Stimulated activated memory B cell treated with anti-CD40 and anti-IgM and Interleukin-4, amounts not matched to agents 10 μg/mL and 1 μg/mL and 100 μg/mL, for 72 hours (primary cell): ENCODE measurements at regions not wholly inside any gene's neighbourhood (a gene's known extent, or its start where the extent isn't known, plus 50 kb on each side); places are given as distances from the start of the nearest gene placed in this dataset.

Source experiments
- ATAC-seq: fragments of 150-1000 bp; cut with Tn5 transposase; 2 replicates; pipeline ENCODE4 v1.10.0; 2021
- H3K27ac Mint-ChIP-seq: one replicate; pipeline ENCODE4 v1.8.0; 2022; ENCODE audit warnings: mild to moderate bottlenecking, mixed read lengths
- H3K27me3 Mint-ChIP-seq: one replicate; pipeline ENCODE4 v1.8.0; 2022; ENCODE audit warnings: mixed read lengths
- H3K36me3 Mint-ChIP-seq: one replicate; pipeline ENCODE4 v1.8.0; 2022; ENCODE audit warnings: mixed read lengths
- H3K4me1 Mint-ChIP-seq: one replicate; pipeline ENCODE4 v1.8.0; 2022; ENCODE audit warnings: mixed read lengths
- H3K4me3 Mint-ChIP-seq: one replicate; pipeline ENCODE4 v1.8.0; 2022; ENCODE audit warnings: mild to moderate bottlenecking, moderate library complexity, mixed read lengths
- H3K9me3 Mint-ChIP-seq: one replicate; pipeline ENCODE4 v1.8.0; 2022; ENCODE audit warnings: mixed read lengths

DNA sequence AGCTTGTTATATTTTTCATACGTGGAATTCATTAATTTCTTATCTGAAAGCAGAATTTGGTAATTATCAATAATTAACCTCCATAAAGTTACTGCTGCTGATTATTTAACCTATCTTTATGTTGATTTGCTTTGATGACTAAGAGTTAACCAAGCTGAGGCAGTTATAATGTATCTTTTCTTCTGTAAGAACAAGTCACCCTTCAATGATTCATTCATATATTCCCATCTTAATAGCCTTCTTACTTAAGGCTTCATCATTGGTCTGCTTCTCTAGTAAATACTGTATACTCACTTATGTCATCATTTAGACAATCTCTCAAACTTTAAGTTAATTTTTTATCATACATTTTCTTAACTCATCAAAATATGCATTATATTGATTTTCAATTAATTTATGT, 592.2 kb downstream of the ANXA1 start:
- Mint-ChIP-seq H3K4me1 (no peaks in the 10 kb centered on the region), H3K4me3 (no peak overlapping the region), H3K36me3 (no peaks in the 10 kb centered on the region), H3K27me3 (no peaks in the 10 kb centered on the region), H3K9me3 (peaks cover 6% of the 10 kb centered on the region), H3K27ac (no peak overlapping the region)
- no peak for ATAC-seq

GRCh38 chr9:73745598-73745997, 593.9 kb downstream of the ANXA1 start:
- no peak for ATAC-seq
- Mint-ChIP-seq H3K27ac (no peak overlapping the region), H3K4me1 (no peaks in the 10 kb centered on the region), H3K36me3 (no peaks in the 10 kb centered on the region), H3K9me3 (peaks cover 8% of the 10 kb centered on the region), H3K4me3 (no peak overlapping the region), H3K27me3 (no peaks in the 10 kb centered on the region)

DNA sequence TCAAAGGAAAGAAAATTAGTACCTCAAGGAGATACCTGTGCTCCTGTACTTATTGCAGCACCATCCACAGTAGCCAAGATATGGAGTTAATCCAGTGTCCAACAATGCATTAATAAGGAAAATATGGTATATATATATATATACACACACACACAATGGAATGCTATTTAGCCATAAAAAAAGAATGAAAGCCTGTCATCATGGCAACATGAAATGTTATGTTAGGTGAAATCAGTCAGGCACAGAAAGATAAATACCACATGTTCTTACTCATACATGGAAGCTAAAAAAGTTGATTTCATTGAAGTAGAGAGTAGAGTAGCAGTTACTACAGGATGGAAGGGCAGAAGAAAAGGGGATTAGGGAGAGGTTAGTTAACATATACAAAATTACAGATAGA, 601.5 kb downstream of the ANXA1 start:
- Mint-ChIP-seq H3K27me3 (no peaks in the 10 kb centered on the region), H3K9me3 (peaks cover 6% of the 10 kb centered on the region), H3K36me3 (no peaks in the 10 kb centered on the region), H3K27ac (no peak overlapping the region), H3K4me1 (no peaks in the 10 kb centered on the region), H3K4me3 (no peak overlapping the region)
- no peak for ATAC-seq

DNA sequence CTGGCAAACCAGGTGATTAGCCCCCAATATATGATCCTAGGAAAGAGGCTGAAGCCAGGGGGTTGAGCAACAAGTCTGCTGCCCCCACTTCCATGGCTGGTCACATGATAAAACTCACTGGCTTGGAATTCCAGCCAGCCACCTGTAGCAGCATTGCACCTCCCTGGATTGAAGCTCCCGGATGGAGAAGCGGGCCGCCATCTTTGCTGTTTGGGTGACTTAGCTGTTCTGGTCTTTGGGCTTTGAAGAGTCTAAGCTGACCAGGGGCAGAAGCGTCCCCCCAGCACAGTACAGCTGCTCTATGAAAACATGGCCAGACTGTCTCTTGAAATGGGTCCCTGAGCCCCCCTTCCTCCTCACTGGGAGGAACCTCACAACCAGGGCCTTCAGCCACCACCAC, 610.2 kb downstream of the ANXA1 start:
- no peaks in the 10 kb centered on the region for H3K27me3 Mint-ChIP-seq
- H3K27ac Mint-ChIP-seq, result no peak overlapping the region
- no peak overlapping the region for H3K4me3 Mint-ChIP-seq
- H3K9me3 Mint-ChIP-seq, result peaks cover 8% of the 10 kb centered on the region
- H3K36me3 Mint-ChIP-seq, result no peaks in the 10 kb centered on the region
- ATAC-seq, result no peak
- no peaks in the 10 kb centered on the region for H3K4me1 Mint-ChIP-seq

- ATAC-seq, result no peak
- H3K36me3 Mint-ChIP-seq, result no peaks in the 10 kb centered on the region
- no peaks in the 10 kb centered on the region for H3K4me1 Mint-ChIP-seq
- peaks cover 4% of the 10 kb centered on the region for H3K9me3 Mint-ChIP-seq
- no peaks in the 10 kb centered on the region for H3K27me3 Mint-ChIP-seq
- H3K27ac Mint-ChIP-seq, result no peak overlapping the region
- H3K4me3 Mint-ChIP-seq, result no peak overlapping the region
Observed at GRCh38 chr9:73773896-73774295, 622.2 kb downstream of the ANXA1 start.

- no peak for ATAC-seq
- Mint-ChIP-seq H3K36me3 (no peaks in the 10 kb centered on the region), H3K27ac (no peak overlapping the region), H3K9me3 (peaks cover 3% of the 10 kb centered on the region), H3K27me3 (no peaks in the 10 kb centered on the region), H3K4me1 (no peaks in the 10 kb centered on the region), H3K4me3 (no peak overlapping the region)
Observed at GRCh38 chr9:73775757-73776156, 624.1 kb downstream of the ANXA1 start.

DNA sequence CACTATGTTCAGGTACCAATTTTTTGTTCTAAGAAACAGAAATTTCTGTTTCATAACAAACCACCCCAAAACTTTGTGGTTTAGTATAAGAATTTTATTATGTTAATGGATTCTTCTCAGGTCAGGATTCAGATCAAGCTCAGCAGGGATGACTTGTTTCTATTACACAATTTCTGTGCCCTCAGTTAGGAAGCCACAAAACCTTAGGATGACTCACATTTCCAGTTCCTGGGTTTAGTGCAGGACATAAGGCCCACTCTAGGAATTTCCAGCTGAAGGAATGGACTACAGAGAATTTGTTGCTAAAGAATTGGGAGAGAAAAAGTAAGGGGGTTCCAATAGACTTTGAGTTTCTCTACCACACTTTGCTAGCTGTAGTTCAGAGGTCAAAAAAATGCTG, 629.3 kb downstream of the ANXA1 start:
- no peak for ATAC-seq
- peaks cover 7% of the 10 kb centered on the region for H3K9me3 Mint-ChIP-seq
- no peak overlapping the region for H3K4me3 Mint-ChIP-seq
- no peaks in the 10 kb centered on the region for H3K4me1 Mint-ChIP-seq
- H3K27ac Mint-ChIP-seq, result no peak overlapping the region
- H3K36me3 Mint-ChIP-seq, result no peaks in the 10 kb centered on the region
- no peaks in the 10 kb centered on the region for H3K27me3 Mint-ChIP-seq

DNA sequence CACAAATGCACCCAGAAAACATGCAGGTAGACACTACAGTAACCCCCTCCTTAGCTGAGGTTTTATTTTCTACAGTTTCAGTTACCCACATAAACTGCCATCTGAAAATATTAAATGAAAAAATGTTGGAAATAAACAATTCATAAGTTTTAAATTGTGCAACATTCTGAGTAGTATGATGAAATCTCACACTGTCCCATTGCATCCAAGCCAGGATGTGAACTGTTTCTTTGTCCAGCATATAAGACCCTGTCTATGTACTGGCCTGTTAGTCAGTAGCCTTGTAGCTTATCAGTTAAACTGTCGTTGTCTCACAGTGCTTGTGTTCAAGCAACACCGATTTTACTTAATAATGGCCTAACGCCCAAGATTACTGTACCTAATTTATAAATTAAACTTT, 630.5 kb downstream of the ANXA1 start:
- Mint-ChIP-seq H3K9me3 (peaks cover 14% of the 10 kb centered on the region), H3K36me3 (no peaks in the 10 kb centered on the region)

GRCh38 chr9:73799446-73799845, 647.8 kb downstream of the ANXA1 start:
- Mint-ChIP-seq H3K27me3 (no peaks in the 10 kb centered on the region), H3K9me3 (peaks cover 3% of the 10 kb centered on the region), H3K27ac (no peak overlapping the region), H3K4me1 (no peaks in the 10 kb centered on the region), H3K4me3 (no peak overlapping the region), H3K36me3 (no peaks in the 10 kb centered on the region)
- no peak for ATAC-seq

More for the DNA sequence above, 630.5 kb downstream of the ANXA1 start:
- H3K27ac Mint-ChIP-seq, result no peak overlapping the region
- ATAC-seq, result no peak
- no peaks in the 10 kb centered on the region for H3K4me1 Mint-ChIP-seq
- H3K4me3 Mint-ChIP-seq, result no peak overlapping the region
- no peaks in the 10 kb centered on the region for H3K27me3 Mint-ChIP-seq

DNA sequence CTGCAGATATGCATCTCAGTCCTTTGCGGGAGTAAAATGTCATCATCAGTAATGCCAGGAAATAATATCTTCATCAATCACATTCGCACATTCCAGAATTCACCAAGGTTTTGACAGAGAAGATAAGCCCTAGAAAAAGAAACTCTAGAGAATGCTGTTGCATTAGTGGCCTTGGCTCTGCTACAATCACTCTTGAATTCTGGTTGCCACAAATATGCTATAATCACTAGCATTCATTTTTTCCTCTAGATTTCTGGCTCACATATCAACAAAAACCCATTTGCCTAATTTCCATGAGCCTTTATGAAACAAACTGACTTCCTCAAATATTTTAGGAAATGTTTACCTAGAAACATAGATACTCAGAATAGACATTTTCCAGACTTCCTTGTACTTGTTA, 653.4 kb downstream of the ANXA1 start:
- H3K27me3 Mint-ChIP-seq, result no peaks in the 10 kb centered on the region
- no peaks in the 10 kb centered on the region for H3K9me3 Mint-ChIP-seq
- no peak overlapping the region for H3K4me3 Mint-ChIP-seq
- no peaks in the 10 kb centered on the region for H3K36me3 Mint-ChIP-seq
- H3K4me1 Mint-ChIP-seq, result no peaks in the 10 kb centered on the region
- H3K27ac Mint-ChIP-seq, result no peak overlapping the region
- ATAC-seq, result no peak

GRCh38 chr9:73805853-73806458, 654.3 kb downstream of the ANXA1 start:
- Mint-ChIP-seq H3K27ac (no peak overlapping the region), H3K4me1 (no peaks in the 10 kb centered on the region), H3K27me3 (no peaks in the 10 kb centered on the region), H3K9me3 (no peaks in the 10 kb centered on the region), H3K4me3 (no peak overlapping the region), H3K36me3 (no peaks in the 10 kb centered on the region)
- no peak for ATAC-seq

DNA sequence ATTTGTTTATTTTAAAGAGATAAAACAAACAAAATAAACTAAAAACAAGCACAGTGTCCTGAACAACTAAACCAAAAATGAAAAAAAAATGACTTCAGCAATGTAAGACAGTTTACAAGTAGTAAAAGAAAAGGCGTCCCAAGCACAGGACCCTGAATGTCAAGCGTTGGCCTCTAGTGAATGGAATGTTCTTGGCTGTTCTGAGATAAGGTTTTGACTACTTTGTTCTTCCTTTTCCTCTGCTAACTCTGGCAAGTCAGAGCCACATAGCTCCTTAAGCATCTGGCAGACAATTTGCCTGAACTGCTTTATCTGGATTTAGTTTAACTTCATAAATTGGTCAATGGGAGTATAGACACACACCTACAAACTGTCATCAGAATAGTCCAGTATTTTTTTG, 655.2 kb downstream of the ANXA1 start:
- Mint-ChIP-seq H3K9me3 (no peaks in the 10 kb centered on the region), H3K27ac (no peak overlapping the region), H3K4me1 (no peaks in the 10 kb centered on the region), H3K36me3 (no peaks in the 10 kb centered on the region), H3K4me3 (no peak overlapping the region), H3K27me3 (no peaks in the 10 kb centered on the region)
- no peak for ATAC-seq

DNA sequence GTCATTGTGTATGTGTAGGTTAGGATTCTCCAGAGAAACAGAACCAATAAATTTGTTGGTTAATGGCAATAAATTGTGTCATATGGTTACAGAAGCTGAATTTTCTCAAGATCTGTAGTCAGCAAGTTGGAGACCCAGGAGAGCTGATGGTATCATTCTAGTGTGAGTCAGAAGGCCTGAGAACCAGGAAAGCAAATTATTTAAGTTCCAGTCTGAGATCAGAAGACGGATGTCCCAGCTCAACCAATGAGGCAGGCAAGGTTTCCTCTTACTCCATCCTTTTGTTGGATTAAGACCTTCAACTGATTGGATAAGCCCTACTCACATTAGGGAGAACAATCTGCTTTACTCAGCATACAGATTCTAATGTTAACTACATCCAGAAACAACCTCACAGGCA, 656.3 kb downstream of the ANXA1 start:
- Mint-ChIP-seq H3K4me3 (no peak overlapping the region), H3K27ac (no peak overlapping the region), H3K4me1 (no peaks in the 10 kb centered on the region), H3K27me3 (no peaks in the 10 kb centered on the region), H3K9me3 (no peaks in the 10 kb centered on the region), H3K36me3 (no peaks in the 10 kb centered on the region)
- no peak for ATAC-seq

DNA sequence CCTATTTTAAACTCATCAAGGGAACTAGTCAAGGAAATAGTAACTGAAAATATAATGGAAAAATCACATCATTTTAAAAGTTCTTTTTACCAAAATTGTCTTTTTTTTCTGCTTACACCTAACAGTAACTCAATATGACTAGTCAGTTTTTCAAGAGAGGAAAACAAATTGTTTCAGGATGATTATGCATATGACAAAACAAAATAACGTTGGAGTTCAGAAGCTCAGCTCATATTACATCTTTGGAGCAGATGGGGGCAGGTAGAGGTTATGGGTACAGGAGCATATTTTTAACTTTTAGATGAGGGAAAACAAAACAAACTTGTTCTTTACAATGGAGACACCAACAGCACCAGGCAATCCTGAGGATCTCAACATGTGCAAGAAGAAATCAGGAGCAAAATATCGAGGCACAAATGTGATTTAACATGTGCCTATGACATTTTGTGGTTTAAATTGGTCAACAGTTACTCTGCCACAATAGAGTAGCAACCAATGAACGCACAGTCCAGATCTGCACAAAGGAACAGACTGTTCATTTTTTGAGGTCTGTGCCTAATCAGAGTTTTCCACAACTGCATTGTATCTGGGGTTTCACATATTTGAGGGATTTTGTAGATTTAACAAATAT, 659.0 kb downstream of the ANXA1 start:
- H3K36me3 Mint-ChIP-seq, result no peaks in the 10 kb centered on the region
- no peak overlapping the region for H3K4me3 Mint-ChIP-seq
- no peaks in the 10 kb centered on the region for H3K9me3 Mint-ChIP-seq
- no peak overlapping the region for H3K27ac Mint-ChIP-seq
- H3K4me1 Mint-ChIP-seq, result no peaks in the 10 kb centered on the region
- H3K27me3 Mint-ChIP-seq, result no peaks in the 10 kb centered on the region
- ATAC-seq, result no peak

- H3K9me3 Mint-ChIP-seq, result no peaks in the 10 kb centered on the region
- H3K27me3 Mint-ChIP-seq, result no peaks in the 10 kb centered on the region
- no peak overlapping the region for H3K4me3 Mint-ChIP-seq
- no peak for ATAC-seq
- H3K27ac Mint-ChIP-seq, result no peak overlapping the region
- H3K36me3 Mint-ChIP-seq, result no peaks in the 10 kb centered on the region
- no peaks in the 10 kb centered on the region for H3K4me1 Mint-ChIP-seq
Observed at GRCh38 chr9:73813546-73813945, 661.9 kb downstream of the ANXA1 start.

GRCh38 chr9:73816905-73817304, 665.2 kb downstream of the ANXA1 start:
- Mint-ChIP-seq H3K27ac (no peak overlapping the region), H3K36me3 (no peaks in the 10 kb centered on the region), H3K27me3 (no peaks in the 10 kb centered on the region), H3K4me3 (no peak overlapping the region), H3K9me3 (no peaks in the 10 kb centered on the region), H3K4me1 (no peaks in the 10 kb centered on the region)
- no peak for ATAC-seq
